K562 (cell line): ENCODE measurements at regions not wholly inside any gene's neighbourhood (a gene's known extent, or its start where the extent isn't known, plus 50 kb on each side); places are given as distances from the start of the nearest gene placed in this dataset.

Experiments
- CTCF ChIP-seq, 3 experiments: IDR thresholded peaks in 2 of 3; conservative IDR thresholded peaks in 1 of 3; 2 replicates each; pipeline ENCODE4 v1.5.1; 2011 to 2012; ENCODE audit warnings: low read length in 3 of 3, mild to moderate bottlenecking in 3 of 3, control low read depth in 2 of 3, improper control_type of control experiment in 1 of 3, inconsistent platforms in 1 of 3, low read depth in 1 of 3, mixed read lengths in 1 of 3, moderate library complexity in 1 of 3; ENCODE audit not compliant: insufficient read depth in 2 of 3
- DEAF1 ChIP-seq: fragments of 450-650 bp; formaldehyde crosslinking; IDR thresholded peaks from 2 replicates; pipeline ENCODE4 v1.4.0; 2020; ENCODE audit warnings: mild to moderate bottlenecking, moderate library complexity
- RAD21 ChIP-seq, 2 experiments: fragments of 250-450 bp in 1 of 2; fragments of 450-650 bp in 1 of 2; sonication (Bioruptor Pico) in 1 of 2; formaldehyde crosslinking in 1 of 2; IDR thresholded peaks in 1 of 2; conservative IDR thresholded peaks in 1 of 2; 2 replicates each; pipeline versions ENCODE4 v1.4.0 to v1.8.0; 2020 to 2022; ENCODE audit warnings: mild to moderate bottlenecking in 2 of 2, moderate library complexity in 1 of 2
- TEAD1 ChIP-seq, 2 experiments: fragments of 450-650 bp in 1 of 2; sonication (generic) in 1 of 2; formaldehyde crosslinking; IDR thresholded peaks; 2 replicates each; pipeline versions ENCODE4 v1.4.0 to v1.8.0; 2020 to 2022; ENCODE audit warnings: mild to moderate bottlenecking in 2 of 2, missing genetic modification reagents in 1 of 2
- TFAM ChIP-seq: fragments of 250-450 bp; sonication (Bioruptor Pico); conservative IDR thresholded peaks from 2 replicates; pipeline ENCODE4 v1.5.0; 2021; ENCODE audit warnings: mild to moderate bottlenecking, moderate library complexity
- TF ChIP-seq, protein P1 (sequence below): fragments of 450-650 bp; IDR thresholded peaks from 2 replicates; pipeline ENCODE4 v1.6.1; 2017; ENCODE audit warnings: antibody characterized with exemption, mild to moderate bottlenecking

DNA sequence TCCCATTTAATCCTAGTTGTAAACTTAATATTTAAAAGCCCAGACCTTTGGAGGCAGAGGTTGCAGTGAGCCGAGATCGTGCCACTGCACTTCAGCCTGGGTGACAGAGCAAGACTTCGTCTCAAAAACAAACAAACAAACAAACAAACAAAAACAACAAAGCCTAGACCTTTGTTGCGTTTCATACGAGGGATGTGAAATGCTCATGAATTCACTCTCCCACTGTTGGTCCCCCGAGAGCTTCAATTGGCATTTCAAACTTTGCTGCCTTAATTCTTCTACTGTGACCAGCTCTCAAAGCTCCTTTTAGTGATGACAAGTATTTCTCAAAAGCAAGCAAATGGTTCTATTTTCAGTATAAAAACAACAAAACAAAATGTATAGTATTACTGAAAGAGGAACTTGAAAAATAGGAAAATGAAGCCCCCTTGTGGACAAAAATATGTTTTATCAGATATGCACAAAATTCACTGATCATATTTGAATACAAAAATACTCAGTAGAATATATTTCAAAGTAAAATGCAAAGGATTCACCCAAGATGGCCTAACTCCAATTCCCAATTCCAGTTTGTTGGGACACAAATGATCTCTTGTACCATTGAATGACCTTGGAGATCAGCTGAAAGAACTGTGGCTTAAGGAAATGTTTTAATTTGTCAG lies 140.4 kb downstream of the ESM1 start (continued):
- TF ChIP-seq CTCF (IDR thresholded peaks at IDR 0.05 in 2 of 3, conservative IDR thresholded peaks at IDR 0.05 in 1 of 3; ENCODE audit: insufficient read depth in 2 of 3, low read depth in 1 of 3, low read length in 3 of 3), result peak; percentile 32 to 74 (median 46); a peak in 4 of 6 replicates
- peak; percentile 60 for TF ChIP-seq DEAF1 (CRISPR knock-in tag)
- TF ChIP-seq TEAD1 (CRISPR knock-in tag; IDR thresholded peaks at IDR 0.05), result no peak
- TF ChIP-seq RAD21 (CRISPR knock-in tag; conservative IDR thresholded peaks at IDR 0.05 in 1 of 2, IDR thresholded peaks at IDR 0.05 in 1 of 2), result peak; percentile 84 to 91
- TF ChIP-seq TFAM (CRISPR knock-in tag), result no peak
- TF ChIP-seq, protein P1, sequence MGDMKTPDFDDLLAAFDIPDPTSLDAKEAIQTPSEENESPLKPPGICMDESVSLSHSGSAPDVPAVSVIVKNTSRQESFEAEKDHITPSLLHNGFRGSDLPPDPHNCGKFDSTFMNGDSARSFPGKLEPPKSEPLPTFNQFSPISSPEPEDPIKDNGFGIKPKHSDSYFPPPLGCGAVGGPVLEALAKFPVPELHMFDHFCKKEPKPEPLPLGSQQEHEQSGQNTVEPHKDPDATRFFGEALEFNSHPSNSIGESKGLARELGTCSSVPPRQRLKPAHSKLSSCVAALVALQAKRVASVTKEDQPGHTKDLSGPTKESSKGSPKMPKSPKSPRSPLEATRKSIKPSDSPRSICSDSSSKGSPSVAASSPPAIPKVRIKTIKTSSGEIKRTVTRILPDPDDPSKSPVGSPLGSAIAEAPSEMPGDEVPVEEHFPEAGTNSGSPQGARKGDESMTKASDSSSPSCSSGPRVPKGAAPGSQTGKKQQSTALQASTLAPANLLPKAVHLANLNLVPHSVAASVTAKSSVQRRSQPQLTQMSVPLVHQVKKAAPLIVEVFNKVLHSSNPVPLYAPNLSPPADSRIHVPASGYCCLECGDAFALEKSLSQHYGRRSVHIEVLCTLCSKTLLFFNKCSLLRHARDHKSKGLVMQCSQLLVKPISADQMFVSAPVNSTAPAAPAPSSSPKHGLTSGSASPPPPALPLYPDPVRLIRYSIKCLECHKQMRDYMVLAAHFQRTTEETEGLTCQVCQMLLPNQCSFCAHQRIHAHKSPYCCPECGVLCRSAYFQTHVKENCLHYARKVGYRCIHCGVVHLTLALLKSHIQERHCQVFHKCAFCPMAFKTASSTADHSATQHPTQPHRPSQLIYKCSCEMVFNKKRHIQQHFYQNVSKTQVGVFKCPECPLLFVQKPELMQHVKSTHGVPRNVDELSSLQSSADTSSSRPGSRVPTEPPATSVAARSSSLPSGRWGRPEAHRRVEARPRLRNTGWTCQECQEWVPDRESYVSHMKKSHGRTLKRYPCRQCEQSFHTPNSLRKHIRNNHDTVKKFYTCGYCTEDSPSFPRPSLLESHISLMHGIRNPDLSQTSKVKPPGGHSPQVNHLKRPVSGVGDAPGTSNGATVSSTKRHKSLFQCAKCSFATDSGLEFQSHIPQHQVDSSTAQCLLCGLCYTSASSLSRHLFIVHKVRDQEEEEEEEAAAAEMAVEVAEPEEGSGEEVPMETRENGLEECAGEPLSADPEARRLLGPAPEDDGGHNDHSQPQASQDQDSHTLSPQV, result 0 out of 2 replicates have a peak, but pooled peaks have one; percentile 9
